ENCODE measurements at regions not wholly inside any gene's neighbourhood (a gene's known extent, or its start where the extent isn't known, plus 50 kb on each side); places are given as distances from the start of the nearest gene placed in this dataset.
"Not testable (repeated sequence)": the region's sequence is repeated elsewhere in the genome, so short reads cannot be mapped to it uniquely, and the experiment has no call there.

DNA sequence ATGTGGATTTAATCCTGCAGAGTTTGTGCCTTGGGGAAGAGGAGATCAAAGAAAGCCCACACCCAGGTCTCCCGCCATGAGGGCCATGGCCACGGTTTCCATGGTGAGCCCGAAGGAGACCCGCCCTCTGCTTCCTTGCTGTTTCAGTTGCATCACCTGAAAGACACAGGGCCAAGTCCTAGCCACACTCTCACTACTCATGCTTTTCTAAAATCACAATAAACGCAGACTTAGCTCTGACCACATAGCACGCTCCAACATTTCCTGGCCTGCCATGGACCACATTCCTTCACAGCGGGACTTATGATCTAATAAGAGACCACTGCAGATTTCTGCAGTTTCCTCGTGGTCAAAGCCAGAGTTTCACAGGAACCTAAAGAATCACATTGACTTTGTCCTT lies 426.0 kb upstream of the NR3C2 start:
- no peak for DNase-seq (ENCODE audit: low read depth in 3 of 3)

GRCh38 chr4:148866666-148867065 lies 424.5 kb upstream of the NR3C2 start:
- no peak for DNase-seq (ENCODE audit: low read depth in 3 of 3)

GRCh38 chr4:148857973-148858534 lies 415.8 kb upstream of the NR3C2 start:
- DNase-seq (ENCODE audit: low read depth in 3 of 3): no peak

- DNase-seq (ENCODE audit: low read depth in 3 of 3): no peak
These were observed 415.2 kb upstream of the NR3C2 start for GRCh38 chr4:148857239-148857972.

DNA sequence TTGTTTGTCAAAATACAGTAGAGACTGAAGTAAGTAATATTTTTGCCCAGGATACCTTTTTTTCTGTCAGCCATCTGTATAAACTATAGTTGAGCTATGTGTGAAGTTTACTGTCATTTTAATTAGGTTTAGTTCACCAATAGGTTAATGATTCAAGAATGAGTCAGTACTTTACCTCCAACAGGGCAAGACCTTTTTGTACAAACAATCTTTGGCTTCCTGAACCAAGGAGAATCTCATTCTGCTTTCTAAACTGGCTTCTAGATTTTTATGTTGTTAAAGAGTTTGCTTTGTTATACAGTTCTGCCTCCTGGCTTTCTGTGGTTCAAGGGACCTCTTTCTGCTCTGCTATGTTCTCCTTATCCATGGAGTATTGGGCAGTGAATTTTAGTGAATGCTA lies 412.0 kb upstream of the NR3C2 start:
- no peak for DNase-seq (ENCODE audit: low read depth in 3 of 3)

DNA sequence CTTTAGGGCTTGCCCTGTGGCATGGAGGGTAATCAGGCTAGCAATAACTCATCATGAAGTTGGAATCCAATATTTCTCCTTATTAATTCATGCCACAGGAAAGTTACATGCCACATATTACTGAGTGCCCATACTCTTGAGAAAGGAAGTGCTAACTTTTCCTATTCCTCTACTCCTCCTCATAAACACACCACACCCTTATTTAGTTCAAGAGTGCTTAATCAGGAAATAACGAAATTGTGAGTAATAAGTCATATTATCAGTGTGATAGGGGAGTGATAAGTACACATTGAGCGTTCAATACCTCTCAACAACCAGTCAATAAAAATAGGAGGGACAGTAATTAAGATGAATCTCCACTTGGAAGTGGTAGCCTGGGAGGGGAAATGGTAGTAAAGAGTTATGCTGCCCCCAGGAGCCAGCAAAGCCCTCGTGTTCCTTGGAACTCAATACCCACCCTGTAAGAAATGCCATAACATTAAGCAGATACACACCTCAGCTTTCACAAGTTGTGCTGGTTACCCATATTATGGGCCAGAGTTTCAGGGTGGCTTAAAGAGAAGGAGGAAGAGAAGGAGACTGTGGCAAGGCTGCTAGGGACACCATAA lies 410.0 kb upstream of the NR3C2 start:
- DNase-seq (ENCODE audit: low read depth in 3 of 3): no peak

GRCh38 chr4:148850257-148850995 lies 408.2 kb upstream of the NR3C2 start:
- DNase-seq (ENCODE audit: low read depth in 3 of 3): no peak

- DNase-seq (ENCODE audit: low read depth in 3 of 3): no peak
These were observed 407.4 kb upstream of the NR3C2 start for GRCh38 chr4:148849581-148849980.

GRCh38 chr4:148847544-148848255 lies 405.5 kb upstream of the NR3C2 start:
- no peak for DNase-seq (ENCODE audit: low read depth in 3 of 3)

DNA sequence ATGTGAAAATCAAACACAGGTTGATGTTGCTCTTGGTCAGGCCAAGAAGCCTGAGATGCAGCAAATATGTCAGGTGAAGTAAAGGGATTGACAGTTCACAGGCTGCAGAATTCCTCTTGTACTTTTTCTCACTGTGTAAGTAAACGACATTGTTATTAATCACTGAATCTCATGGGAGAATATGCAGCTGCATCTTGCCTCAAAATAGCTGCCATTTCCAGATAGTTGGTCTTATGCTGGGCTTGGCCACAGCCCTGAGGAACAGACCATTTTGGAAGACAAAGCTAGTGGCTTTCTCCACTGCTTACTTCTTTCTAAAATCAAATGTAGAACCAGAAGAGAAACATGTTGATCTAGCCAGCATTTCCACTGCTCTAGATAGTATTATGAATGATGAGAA lies 403.4 kb upstream of the NR3C2 start:
- no peak for DNase-seq (ENCODE audit: low read depth in 3 of 3)

DNA sequence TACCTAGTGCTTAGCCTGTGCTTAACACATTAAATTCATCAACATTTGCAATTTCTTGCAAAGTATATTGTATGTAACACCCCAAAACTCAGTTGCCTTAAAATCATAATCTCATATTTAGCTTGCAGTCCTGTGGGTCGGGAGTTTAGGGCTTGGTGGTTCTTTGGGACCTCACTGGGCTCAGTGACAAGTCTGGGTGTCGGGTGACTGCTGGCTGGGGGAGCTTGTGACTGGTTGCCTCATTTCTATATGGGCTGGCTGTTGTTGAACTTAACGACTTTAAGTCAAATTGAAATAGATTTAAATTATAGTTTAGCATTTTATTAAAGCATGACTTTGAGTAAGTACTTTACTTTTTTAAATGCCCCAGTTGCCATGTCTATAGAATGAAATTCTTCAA lies 401.4 kb upstream of the NR3C2 start:
- DNase-seq (ENCODE audit: low read depth in 3 of 3): no peak

- no peak for DNase-seq (ENCODE audit: low read depth in 3 of 3)
These were observed 400.6 kb upstream of the NR3C2 start for GRCh38 chr4:148842843-148843242.

DNA sequence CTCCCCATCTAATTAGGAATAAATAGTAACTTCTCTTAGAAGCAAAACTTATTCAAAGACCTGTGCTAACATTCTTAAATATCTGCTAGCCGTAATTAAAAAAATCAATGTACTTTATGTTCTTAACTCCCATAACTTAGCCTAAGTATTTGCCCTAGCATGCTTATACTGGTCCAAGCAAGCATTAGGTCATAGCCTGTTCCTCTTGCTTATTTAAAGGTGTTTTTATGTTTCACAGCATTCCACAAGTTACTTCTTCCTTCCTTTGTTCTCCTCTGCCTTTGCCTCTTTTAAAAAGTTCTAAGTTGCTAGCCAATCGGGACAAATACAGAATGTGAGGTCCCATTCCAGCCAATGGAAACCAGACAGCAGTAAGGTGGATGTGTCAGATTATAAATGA lies 395.4 kb upstream of the NR3C2 start:
- not testable (repeated sequence) for DNase-seq (ENCODE audit: low read depth in 3 of 3)

- no peak for DNase-seq (ENCODE audit: low read depth in 3 of 3)
These were observed 392.8 kb upstream of the NR3C2 start for GRCh38 chr4:148834804-148835631.

- no peak for DNase-seq (ENCODE audit: low read depth in 3 of 3)
These were observed 389.7 kb upstream of the NR3C2 start for GRCh38 chr4:148831945-148832344.

GRCh38 chr4:148828291-148828690 lies 386.1 kb upstream of the NR3C2 start:
- DNase-seq (ENCODE audit: low read depth in 3 of 3): no peak

- DNase-seq (ENCODE audit: low read depth in 3 of 3): no peak
These were observed 385.6 kb upstream of the NR3C2 start for GRCh38 chr4:148827781-148828180.

GRCh38 chr4:148823419-148823769 lies 381.2 kb upstream of the NR3C2 start:
- DNase-seq (ENCODE audit: low read depth in 3 of 3): no peak

DNA sequence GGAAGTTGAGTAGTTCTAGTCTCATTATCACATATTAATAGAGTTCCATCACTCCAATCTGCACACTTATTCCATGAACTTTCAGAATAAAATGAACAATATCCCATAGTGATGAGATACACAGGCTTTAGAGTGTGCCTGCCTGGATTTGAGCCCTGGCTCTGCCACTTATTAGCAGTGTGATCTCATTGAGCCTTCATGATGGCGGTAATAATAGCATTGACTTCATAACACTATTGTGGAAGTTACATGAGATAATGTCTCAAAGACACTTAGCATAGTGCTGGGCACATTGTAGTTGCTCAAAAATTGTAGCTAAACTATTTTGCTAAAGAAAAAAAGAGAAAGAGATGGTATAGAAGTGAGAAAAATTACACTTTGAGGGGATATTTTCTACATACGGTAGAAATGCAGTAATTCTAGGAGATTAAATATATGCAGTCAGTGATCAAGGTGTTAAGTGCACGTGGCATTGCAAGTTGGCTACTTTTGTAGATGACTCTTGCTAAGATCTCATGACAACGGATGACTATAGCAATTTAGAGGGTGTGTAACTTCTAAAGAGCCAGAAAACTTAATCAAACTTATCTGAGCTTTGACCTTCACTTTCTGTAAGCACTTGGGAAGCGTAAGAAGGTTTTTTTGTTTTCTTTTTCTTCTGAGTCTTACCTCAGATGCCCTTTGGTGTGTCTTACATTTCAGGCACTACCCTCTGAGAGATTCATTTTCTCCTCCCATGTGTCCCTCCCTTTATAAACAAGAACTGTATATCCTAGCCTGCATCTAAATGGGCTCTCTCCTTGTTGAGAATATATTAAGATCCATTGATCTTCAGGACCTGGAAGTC lies 380.6 kb upstream of the NR3C2 start:
- no peak for DNase-seq (ENCODE audit: low read depth in 3 of 3)

DNA sequence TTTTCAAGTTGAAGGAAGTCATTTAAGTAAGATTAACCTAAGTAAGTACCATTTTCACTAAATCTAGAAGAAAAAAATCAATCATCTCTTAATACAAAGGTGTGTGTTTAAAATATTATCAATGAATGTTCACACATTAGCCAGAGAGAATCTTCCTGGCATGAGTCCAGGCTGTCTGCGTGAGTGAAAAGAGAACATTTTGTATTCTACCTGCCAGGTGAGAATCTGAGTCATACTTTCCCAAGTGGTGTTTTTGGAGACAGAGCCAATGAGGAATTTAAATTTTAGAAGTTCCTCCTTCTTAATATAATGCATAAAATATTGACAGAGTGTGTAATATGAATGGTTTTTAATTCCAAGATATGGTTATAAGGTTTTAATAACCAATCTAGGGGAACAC lies 371.8 kb upstream of the NR3C2 start:
- no peak for DNase-seq (ENCODE audit: low read depth in 3 of 3)
